Endothelial cell of umbilical vein (primary cell): ENCODE measurements at regions not wholly inside any gene's neighbourhood (a gene's known extent, or its start where the extent isn't known, plus 50 kb on each side); places are given as distances from the start of the nearest gene placed in this dataset.

Experiments
- EZH2 ChIP-seq: IDR thresholded peaks from 2 replicates; pipeline ENCODE4 v1.6.1; 2012; ENCODE audit warnings: borderline replicate concordance, low read depth, mild to moderate bottlenecking, moderate library complexity, low read length, inconsistent platforms; ENCODE audit not compliant: severe bottlenecking
- FOS ChIP-seq: IDR thresholded peaks from 2 replicates; pipeline ENCODE4 v1.6.1; 2011; ENCODE audit warnings: mild to moderate bottlenecking, low read length, moderate library complexity, borderline replicate concordance; ENCODE audit not compliant: insufficient read depth
- POLR2A ChIP-seq: IDR thresholded peaks from 2 replicates; pipeline ENCODE4 v1.6.1; 2012; ENCODE audit warnings: low read depth, mild to moderate bottlenecking, control low read depth, low read length
- TF ChIP-seq, protein P1 (sequence below), 2 donors: IDR thresholded peaks; 1 replicate in 1 of 2; 2 replicates in 1 of 2; pipeline ENCODE4 v1.5.1; 2011; ENCODE audit warnings: low read length in 2 of 2, mild to moderate bottlenecking in 2 of 2, moderate library complexity in 2 of 2, control low read depth in 1 of 2, inconsistent platforms in 1 of 2, low read depth in 1 of 2; ENCODE audit not compliant: insufficient read depth in 1 of 2; ENCODE audit errors: extremely low read depth in 1 of 2
- TF ChIP-seq, protein P2 (sequence below): IDR thresholded peaks from 2 replicates; pipeline ENCODE4 v1.6.1; 2011; ENCODE audit not compliant: insufficient read depth, insufficient read length

DNA sequence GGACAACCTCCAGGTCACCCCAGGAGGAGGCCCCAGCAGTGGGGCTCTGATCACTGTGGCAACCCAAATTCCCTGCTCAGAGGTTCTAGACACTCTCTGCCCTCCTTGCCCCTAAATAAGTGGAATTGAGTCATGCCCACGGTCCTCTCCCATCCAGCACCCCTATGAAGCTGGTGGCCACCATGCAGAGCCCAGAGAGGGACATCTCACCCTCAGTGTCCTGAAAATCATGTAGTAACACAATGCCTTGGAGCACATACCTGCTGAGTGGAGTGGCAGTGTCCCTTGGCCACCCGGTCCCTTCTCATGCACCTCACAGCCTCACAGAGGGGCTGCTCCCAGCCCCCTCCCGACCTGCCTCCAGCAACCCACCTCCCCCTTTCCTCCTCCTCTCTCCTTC, 114.3 kb upstream of the MEF2A start:
- no peak for TF ChIP-seq EZH2
- TF ChIP-seq, protein P1, sequence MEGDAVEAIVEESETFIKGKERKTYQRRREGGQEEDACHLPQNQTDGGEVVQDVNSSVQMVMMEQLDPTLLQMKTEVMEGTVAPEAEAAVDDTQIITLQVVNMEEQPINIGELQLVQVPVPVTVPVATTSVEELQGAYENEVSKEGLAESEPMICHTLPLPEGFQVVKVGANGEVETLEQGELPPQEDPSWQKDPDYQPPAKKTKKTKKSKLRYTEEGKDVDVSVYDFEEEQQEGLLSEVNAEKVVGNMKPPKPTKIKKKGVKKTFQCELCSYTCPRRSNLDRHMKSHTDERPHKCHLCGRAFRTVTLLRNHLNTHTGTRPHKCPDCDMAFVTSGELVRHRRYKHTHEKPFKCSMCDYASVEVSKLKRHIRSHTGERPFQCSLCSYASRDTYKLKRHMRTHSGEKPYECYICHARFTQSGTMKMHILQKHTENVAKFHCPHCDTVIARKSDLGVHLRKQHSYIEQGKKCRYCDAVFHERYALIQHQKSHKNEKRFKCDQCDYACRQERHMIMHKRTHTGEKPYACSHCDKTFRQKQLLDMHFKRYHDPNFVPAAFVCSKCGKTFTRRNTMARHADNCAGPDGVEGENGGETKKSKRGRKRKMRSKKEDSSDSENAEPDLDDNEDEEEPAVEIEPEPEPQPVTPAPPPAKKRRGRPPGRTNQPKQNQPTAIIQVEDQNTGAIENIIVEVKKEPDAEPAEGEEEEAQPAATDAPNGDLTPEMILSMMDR (IDR thresholded peaks at IDR 0.05; ENCODE audit: extremely low read depth in 1 of 2, insufficient read depth in 1 of 2, low read depth in 1 of 2, low read length in 2 of 2), result no peak
- TF ChIP-seq, protein P2, sequence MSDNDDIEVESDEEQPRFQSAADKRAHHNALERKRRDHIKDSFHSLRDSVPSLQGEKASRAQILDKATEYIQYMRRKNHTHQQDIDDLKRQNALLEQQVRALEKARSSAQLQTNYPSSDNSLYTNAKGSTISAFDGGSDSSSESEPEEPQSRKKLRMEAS, result no peak
- TF ChIP-seq FOS, result no peak
- no peak for TF ChIP-seq POLR2A
